Type B pancreatic cell (in vitro differentiated cells): ENCODE measurements at regions not wholly inside any gene's neighbourhood (a gene's known extent, or its start where the extent isn't known, plus 50 kb on each side); places are given as distances from the start of the nearest gene placed in this dataset.

ENCODE experiments used
- DNase-seq: peaks from one replicate; pipeline ENCODE4 v3.0.0; 2021; ENCODE audit warnings: mixed read lengths; ENCODE audit not compliant: unreplicated experiment; ENCODE audit errors: extremely low spot score
- H3K27ac Mint-ChIP-seq: 2 replicates; pipeline ENCODE4 v1.8.0; 2021; ENCODE audit warnings: mild to moderate bottlenecking, mixed read lengths
- H3K27me3 Mint-ChIP-seq: 2 replicates; pipeline ENCODE4 v1.8.0; 2021; ENCODE audit warnings: mixed read lengths
- H3K36me3 Mint-ChIP-seq: 2 replicates; pipeline ENCODE4 v1.8.0; 2021; ENCODE audit warnings: mixed read lengths
- H3K4me1 Mint-ChIP-seq: one replicate; pipeline ENCODE4 v1.8.0; 2021; ENCODE audit warnings: mixed read lengths; ENCODE audit not compliant: unreplicated experiment
- H3K4me3 Mint-ChIP-seq: 2 replicates; pipeline ENCODE4 v1.8.0; 2021; ENCODE audit warnings: mild to moderate bottlenecking, mixed read lengths
- H3K9me3 Mint-ChIP-seq: 2 replicates; pipeline ENCODE4 v1.8.0; 2021; ENCODE audit warnings: mixed read lengths
- TF ChIP-seq, protein P1 (sequence below): fragments of 200-600 bp; sonication (generic); conservative IDR thresholded peaks from 2 replicates; pipeline ENCODE4 v1.5.0; 2021; ENCODE audit warnings: antibody characterized with exemption, mild to moderate bottlenecking

DNA sequence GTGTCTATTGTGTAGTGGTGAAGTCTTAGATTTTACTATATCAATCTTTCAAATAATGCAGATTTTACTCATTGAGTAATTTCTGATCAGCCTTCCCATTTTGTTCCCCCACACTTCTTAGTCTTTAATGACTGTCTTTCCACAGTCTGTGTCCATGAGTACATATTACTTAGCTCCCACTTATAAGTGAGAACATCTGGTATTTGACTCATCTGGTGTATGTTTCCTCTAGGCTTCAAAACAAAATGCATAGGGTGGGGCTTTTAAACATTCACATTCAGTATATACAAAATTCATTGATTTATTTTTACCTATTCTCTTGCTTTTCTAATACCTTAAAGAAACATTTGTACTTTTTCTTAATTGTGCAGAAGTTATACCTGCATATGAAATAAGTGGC, 513.0 kb downstream of the MTRR start:
- DNase-seq, result no peak
- Mint-ChIP-seq H3K27ac (no peak overlapping the region), H3K36me3 (no peaks in the 10 kb centered on the region), H3K4me1 (peaks cover 13% of the 10 kb centered on the region), H3K27me3 (peaks cover 12% of the 10 kb centered on the region), H3K4me3 (no peak overlapping the region), H3K9me3 (no peaks in the 10 kb centered on the region)
- TF ChIP-seq, protein P1, sequence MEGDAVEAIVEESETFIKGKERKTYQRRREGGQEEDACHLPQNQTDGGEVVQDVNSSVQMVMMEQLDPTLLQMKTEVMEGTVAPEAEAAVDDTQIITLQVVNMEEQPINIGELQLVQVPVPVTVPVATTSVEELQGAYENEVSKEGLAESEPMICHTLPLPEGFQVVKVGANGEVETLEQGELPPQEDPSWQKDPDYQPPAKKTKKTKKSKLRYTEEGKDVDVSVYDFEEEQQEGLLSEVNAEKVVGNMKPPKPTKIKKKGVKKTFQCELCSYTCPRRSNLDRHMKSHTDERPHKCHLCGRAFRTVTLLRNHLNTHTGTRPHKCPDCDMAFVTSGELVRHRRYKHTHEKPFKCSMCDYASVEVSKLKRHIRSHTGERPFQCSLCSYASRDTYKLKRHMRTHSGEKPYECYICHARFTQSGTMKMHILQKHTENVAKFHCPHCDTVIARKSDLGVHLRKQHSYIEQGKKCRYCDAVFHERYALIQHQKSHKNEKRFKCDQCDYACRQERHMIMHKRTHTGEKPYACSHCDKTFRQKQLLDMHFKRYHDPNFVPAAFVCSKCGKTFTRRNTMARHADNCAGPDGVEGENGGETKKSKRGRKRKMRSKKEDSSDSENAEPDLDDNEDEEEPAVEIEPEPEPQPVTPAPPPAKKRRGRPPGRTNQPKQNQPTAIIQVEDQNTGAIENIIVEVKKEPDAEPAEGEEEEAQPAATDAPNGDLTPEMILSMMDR, result no peak

DNA sequence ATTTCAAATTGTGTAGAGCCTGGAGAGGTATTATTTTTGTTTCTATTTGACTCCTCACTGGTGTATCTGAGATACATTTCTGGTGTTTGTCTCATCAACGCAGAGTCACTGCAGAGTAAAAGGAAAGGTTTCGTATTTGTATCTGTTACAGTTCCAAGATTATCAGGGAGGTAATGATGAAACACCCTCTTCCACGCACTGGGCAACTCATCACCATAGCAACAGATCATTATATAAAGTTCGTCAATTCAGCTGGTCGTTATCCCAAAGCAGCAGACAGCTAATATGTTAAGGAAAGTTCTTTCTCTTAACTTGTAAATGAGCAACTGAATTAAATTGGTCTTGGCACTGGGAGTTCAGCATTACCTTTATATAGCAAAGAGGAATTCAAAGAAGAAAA, 513.5 kb downstream of the MTRR start:
- Mint-ChIP-seq H3K9me3 (no peaks in the 10 kb centered on the region), H3K36me3 (no peaks in the 10 kb centered on the region), H3K27ac (no peak overlapping the region), H3K4me3 (no peak overlapping the region), H3K27me3 (peaks cover 12% of the 10 kb centered on the region), H3K4me1 (peaks cover 13% of the 10 kb centered on the region)
- TF ChIP-seq, protein P1, result no peak
- no peak for DNase-seq

DNA sequence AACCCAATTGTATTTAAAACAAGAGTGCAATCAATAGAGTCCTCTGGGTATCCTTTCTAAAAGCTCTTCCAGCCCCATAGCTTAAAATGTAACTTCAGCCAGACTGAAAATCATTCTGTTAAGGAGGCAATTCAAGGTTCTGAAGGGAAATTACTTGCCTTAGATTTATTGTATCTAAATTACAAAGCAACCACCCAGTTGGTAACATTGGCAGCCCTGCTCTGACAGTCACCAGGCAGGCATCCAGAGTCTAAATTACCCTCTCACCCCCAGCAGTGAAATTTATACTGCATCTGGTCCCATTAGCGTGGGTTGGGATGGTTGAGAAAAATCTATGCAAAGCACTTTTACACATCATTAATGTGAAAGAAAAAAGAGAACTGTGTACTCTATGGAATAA, 514.7 kb downstream of the MTRR start:
- Mint-ChIP-seq H3K4me3 (no peak overlapping the region), H3K36me3 (no peaks in the 10 kb centered on the region), H3K4me1 (peaks cover 13% of the 10 kb centered on the region), H3K27ac (no peak overlapping the region), H3K9me3 (no peaks in the 10 kb centered on the region), H3K27me3 (peaks cover 12% of the 10 kb centered on the region)
- TF ChIP-seq, protein P1, result no peak
- DNase-seq, result no peak

DNA sequence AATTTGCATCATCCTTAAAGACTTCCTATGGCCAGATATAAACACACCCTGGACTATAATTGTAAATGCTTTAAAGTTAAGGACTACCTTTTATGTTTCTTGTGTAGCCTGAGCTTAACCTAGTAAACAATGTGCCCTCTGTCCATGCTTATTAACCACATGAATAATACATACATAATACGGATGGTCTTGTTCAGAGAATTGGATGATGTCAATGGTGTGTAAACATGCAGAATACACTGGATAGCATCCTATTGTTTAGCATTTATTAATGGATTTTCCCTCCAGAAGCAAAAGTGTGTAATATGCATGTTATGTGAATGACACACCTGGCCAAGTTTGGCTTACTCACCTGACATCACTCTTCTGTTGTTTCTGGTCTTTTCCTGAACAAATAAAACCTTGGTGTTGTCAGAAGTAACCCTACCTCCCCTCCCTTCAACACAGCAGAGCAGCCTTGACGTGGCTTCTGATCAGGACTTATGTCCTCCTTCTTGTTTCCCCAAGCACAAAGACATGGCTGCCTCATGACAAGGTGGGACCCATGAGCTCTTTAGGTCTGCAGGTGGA, 517.9 kb downstream of the MTRR start:
- Mint-ChIP-seq H3K27me3 (peaks cover 13% of the 10 kb centered on the region), H3K4me3 (no peak overlapping the region), H3K9me3 (no peaks in the 10 kb centered on the region), H3K36me3 (no peaks in the 10 kb centered on the region), H3K27ac (no peak overlapping the region), H3K4me1 (peaks cover 13% of the 10 kb centered on the region)
- TF ChIP-seq, protein P1, result no peak
- DNase-seq, result no peak

DNA sequence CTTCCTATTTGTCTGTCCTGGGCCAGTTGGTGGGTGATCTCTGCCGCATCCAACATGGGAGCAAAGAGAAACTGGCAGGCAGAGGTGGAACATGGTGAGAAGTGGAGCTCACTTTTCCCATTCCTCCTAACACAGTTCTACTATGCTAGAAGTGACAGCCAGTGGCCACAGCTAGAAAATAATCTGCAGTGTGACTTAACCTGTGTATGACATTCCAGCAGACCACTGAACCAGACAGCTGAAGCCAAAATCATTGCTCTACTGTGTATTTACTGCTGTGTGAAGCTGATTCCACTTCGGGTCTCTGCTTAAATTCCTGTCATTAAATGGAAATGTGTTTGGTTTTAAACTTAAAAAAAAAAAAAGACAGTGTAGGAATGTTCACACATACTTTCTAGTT, 523.0 kb downstream of the MTRR start:
- peaks cover 7% of the 10 kb centered on the region for H3K27me3 Mint-ChIP-seq
- DNase-seq, result no peak
- no peaks in the 10 kb centered on the region for H3K9me3 Mint-ChIP-seq
- H3K4me3 Mint-ChIP-seq, result no peak overlapping the region
- H3K36me3 Mint-ChIP-seq, result no peaks in the 10 kb centered on the region
- TF ChIP-seq, protein P1, result no peak
- no peak overlapping the region for H3K27ac Mint-ChIP-seq
- H3K4me1 Mint-ChIP-seq, result no peaks in the 10 kb centered on the region

DNA sequence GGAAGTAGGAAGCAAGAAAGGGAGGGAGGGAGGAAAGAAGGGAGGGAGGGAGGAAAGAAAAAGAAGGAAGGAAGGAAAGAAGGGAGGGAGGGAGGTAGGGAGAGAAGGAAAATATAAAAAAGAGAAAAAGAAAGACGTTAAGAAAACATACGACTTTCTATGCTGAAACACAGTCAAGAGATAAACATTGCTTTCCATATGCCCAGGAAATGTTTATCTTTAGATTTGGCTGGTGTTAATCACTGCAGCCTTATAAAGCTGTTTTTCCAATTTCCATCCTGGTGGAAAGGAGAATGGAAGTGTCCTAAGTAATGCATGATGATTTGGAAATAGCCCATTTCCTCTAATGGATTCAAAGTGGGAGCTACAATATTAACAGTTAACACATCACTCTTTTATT, 524.3 kb downstream of the MTRR start:
- TF ChIP-seq, protein P1, result no peak
- no peaks in the 10 kb centered on the region for H3K9me3 Mint-ChIP-seq
- no peak for DNase-seq
- no peak overlapping the region for H3K4me3 Mint-ChIP-seq
- H3K27me3 Mint-ChIP-seq, result peaks cover 7% of the 10 kb centered on the region
- no peaks in the 10 kb centered on the region for H3K36me3 Mint-ChIP-seq
- no peak overlapping the region for H3K27ac Mint-ChIP-seq
- H3K4me1 Mint-ChIP-seq, result no peaks in the 10 kb centered on the region
